Activated gamma-delta T cell (primary cell): ENCODE measurements at regions not wholly inside any gene's neighbourhood (a gene's known extent, or its start where the extent isn't known, plus 50 kb on each side); places are given as distances from the start of the nearest gene placed in this dataset.
"Not testable (repeated sequence)": the region's sequence is repeated elsewhere in the genome, so short reads cannot be mapped to it uniquely, and the experiment has no call there.

Source experiments
- DNase-seq: peaks from one replicate; lab custom pipeline; 2025; lab: John Stamatoyannopoulos, UW

- no peak for DNase-seq
Observed at GRCh38 chr4:127394516-127394915, 238.2 kb upstream of the INTU start.

GRCh38 chr4:127400276-127400675 lies 232.5 kb upstream of the INTU start:
- DNase-seq: no peak

- no peak for DNase-seq
Observed at GRCh38 chr4:127400731-127401346, 231.9 kb upstream of the INTU start.

- DNase-seq: no peak
Observed at GRCh38 chr4:127403471-127404084, 229.2 kb upstream of the INTU start.

GRCh38 chr4:127406187-127406586 lies 226.6 kb upstream of the INTU start:
- no peak for DNase-seq

- not testable (repeated sequence) for DNase-seq
Observed at GRCh38 chr4:127407572-127407971, 225.2 kb upstream of the INTU start.

GRCh38 chr4:127410201-127410600 lies 222.6 kb upstream of the INTU start:
- DNase-seq: no peak

GRCh38 chr4:127410644-127411043 lies 222.1 kb upstream of the INTU start:
- DNase-seq: no peak

GRCh38 chr4:127414951-127415606 lies 217.7 kb upstream of the INTU start:
- no peak for DNase-seq

GRCh38 chr4:127416115-127416514 lies 216.6 kb upstream of the INTU start:
- no peak for DNase-seq

- no peak for DNase-seq
Observed at GRCh38 chr4:127417885-127418535, 214.7 kb upstream of the INTU start.

GRCh38 chr4:127419431-127419830 lies 213.3 kb upstream of the INTU start:
- no peak for DNase-seq

GRCh38 chr4:127421437-127421836 lies 211.3 kb upstream of the INTU start:
- no peak for DNase-seq

- DNase-seq: no peak
Observed at GRCh38 chr4:127425202-127425845, 207.4 kb upstream of the INTU start.

- no peak for DNase-seq
Observed at GRCh38 chr4:127425851-127426250, 206.9 kb upstream of the INTU start.

GRCh38 chr4:127441571-127441970 lies 191.2 kb upstream of the INTU start:
- DNase-seq: no peak

- DNase-seq: no peak
Observed at GRCh38 chr4:127445471-127445870, 187.3 kb upstream of the INTU start.

- no peak for DNase-seq
Observed at GRCh38 chr4:127446427-127446885, 186.3 kb upstream of the INTU start.

- DNase-seq: no peak
Observed at GRCh38 chr4:127448986-127449385, 183.8 kb upstream of the INTU start.

GRCh38 chr4:127449449-127449848 lies 183.3 kb upstream of the INTU start:
- DNase-seq: no peak

GRCh38 chr4:127450276-127450675 lies 182.5 kb upstream of the INTU start:
- no peak for DNase-seq

- DNase-seq: no peak
Observed at GRCh38 chr4:127463883-127464282, 168.9 kb upstream of the INTU start.
